Neural cell (in vitro differentiated cells): ENCODE measurements at regions not wholly inside any gene's neighbourhood (a gene's known extent, or its start where the extent isn't known, plus 50 kb on each side); places are given as distances from the start of the nearest gene placed in this dataset.
A peak's percentile ranks its signal among the peaks of the same experiment; 100 is the strongest.
"Not testable (repeated sequence)": the region's sequence is repeated elsewhere in the genome, so short reads cannot be mapped to it uniquely, and the experiment has no call there.

ENCODE experiments used
- H2AFZ ChIP-seq: fragments of 200-600, 300-800 bp; sonication (generic), shearing (Covaris generic); 2 replicates; pipeline ENCODE4 v1.6.0; 2014; ENCODE audit warnings: low read depth, mild to moderate bottlenecking, antibody characterized with exemption, low read length, moderate library complexity
- H3F3A ChIP-seq: fragments of 200-600 bp; shearing (Covaris generic); 2 replicates; pipeline ENCODE4 v1.6.1; 2016; ENCODE audit warnings: mild to moderate bottlenecking, moderate library complexity, mixed read lengths, antibody characterized with exemption, low read length; ENCODE audit not compliant: insufficient read depth, poor library complexity, severe bottlenecking
- H3K27ac ChIP-seq: fragments of 200-600, 300-800 bp; sonication (generic), shearing (Covaris generic); 2 replicates; pipeline ENCODE4 v1.5.1; 2014; ENCODE audit warnings: mild to moderate bottlenecking, low read length, moderate library complexity
- H3K27me3 ChIP-seq: fragments of 300-800, 200-600 bp; sonication (generic), shearing (Covaris generic); 2 replicates; pipeline ENCODE4 v1.6.0; 2014; ENCODE audit warnings: mild to moderate bottlenecking, low read depth, low read length, moderate library complexity; ENCODE audit not compliant: insufficient read depth
- H3K36me3 ChIP-seq: fragments of 300-800, 200-600 bp; sonication (generic), shearing (Covaris generic); 2 replicates; pipeline ENCODE4 v1.5.1; 2014; ENCODE audit warnings: mild to moderate bottlenecking, antibody characterized with exemption, low read length, moderate library complexity; ENCODE audit not compliant: insufficient read depth
- H3K4me2 ChIP-seq: fragments of 300-800, 200-600 bp; sonication (generic), shearing (Covaris generic); 2 replicates; pipeline ENCODE4 v1.6.0; 2014; ENCODE audit warnings: mild to moderate bottlenecking, low read length
- H3K4me3 ChIP-seq: fragments of 300-800, 200-600 bp; sonication (generic), shearing (Covaris generic); 2 replicates; pipeline ENCODE4 v1.5.1; 2014; ENCODE audit warnings: mild to moderate bottlenecking, low read length, moderate library complexity
- H3K79me2 ChIP-seq: fragments of 200-600 bp; shearing (Covaris generic); replicated peaks from 2 replicates; pipeline ENCODE4 v1.6.0; 2014; ENCODE audit warnings: mild to moderate bottlenecking, low read length, moderate library complexity; ENCODE audit not compliant: insufficient read depth
- H3K9ac ChIP-seq: fragments of 300-800, 200-600 bp; sonication (generic), shearing (Covaris generic); 2 replicates; pipeline ENCODE4 v1.6.1; 2016; ENCODE audit warnings: mild to moderate bottlenecking, low read length, mixed read lengths
- H3K9me2 ChIP-seq: fragments of 200-600 bp; shearing (Covaris generic); 2 replicates; pipeline ENCODE4 v1.6.1; 2016; ENCODE audit warnings: mild to moderate bottlenecking, low read length, mixed read lengths; ENCODE audit not compliant: insufficient read depth
- H3K9me3 ChIP-seq: fragments of 200-600, 300-800 bp; sonication (generic), shearing (Covaris generic); 2 replicates; pipeline ENCODE4 v1.6.1; 2016; ENCODE audit warnings: mild to moderate bottlenecking, mixed run types, low read length, moderate library complexity, mixed read lengths
- H4K20me1 ChIP-seq: fragments of 200-600 bp; shearing (Covaris generic); 2 replicates; pipeline ENCODE4 v1.6.1; 2016; ENCODE audit warnings: mild to moderate bottlenecking, mixed run types; ENCODE audit not compliant: insufficient read depth
- EP300 ChIP-seq: fragments of 450-650 bp; conservative IDR thresholded peaks from 2 replicates; pipeline ENCODE4 v1.6.1; 2014; ENCODE audit warnings: antibody characterized with exemption, mild to moderate bottlenecking, moderate library complexity; ENCODE audit not compliant: poor library complexity, severe bottlenecking
- EZH2 ChIP-seq: fragments of 200-600, 300-800 bp; shearing (Covaris generic), sonication (generic); IDR thresholded peaks from 2 replicates; pipeline ENCODE4 v1.6.1; 2014; ENCODE audit warnings: antibody characterized with exemption, low read length, borderline replicate concordance, mild to moderate bottlenecking; ENCODE audit not compliant: insufficient read depth, poor library complexity, severe bottlenecking
- MXI1 ChIP-seq: fragments of 450-650 bp; conservative IDR thresholded peaks from 2 replicates; pipeline ENCODE4 v1.6.1; 2014; ENCODE audit warnings: antibody characterized with exemption, mild to moderate bottlenecking; ENCODE audit not compliant: poor library complexity, severe bottlenecking
- POLR2AphosphoS5 ChIP-seq: IDR thresholded peaks from 2 replicates; pipeline ENCODE4 v1.6.1; 2012
- RAD21 ChIP-seq: fragments of 450-650 bp; conservative IDR thresholded peaks from 2 replicates; pipeline ENCODE4 v1.6.1; 2014; ENCODE audit warnings: antibody characterized with exemption, mild to moderate bottlenecking, moderate library complexity
- TAF1 ChIP-seq: IDR thresholded peaks from 2 replicates; pipeline ENCODE4 v1.6.1; 2012; ENCODE audit warnings: low read depth
- TF ChIP-seq, protein P1 (sequence below): fragments of 450-650 bp; IDR thresholded peaks from 2 replicates; pipeline ENCODE4 v1.5.1; 2014; ENCODE audit warnings: antibody characterized with exemption, mild to moderate bottlenecking, moderate library complexity; ENCODE audit not compliant: poor library complexity, severe bottlenecking
- TF ChIP-seq, protein P2 (sequence below): IDR thresholded peaks from 2 replicates; pipeline ENCODE4 v1.6.1; 2012; ENCODE audit warnings: borderline replicate concordance

DNA sequence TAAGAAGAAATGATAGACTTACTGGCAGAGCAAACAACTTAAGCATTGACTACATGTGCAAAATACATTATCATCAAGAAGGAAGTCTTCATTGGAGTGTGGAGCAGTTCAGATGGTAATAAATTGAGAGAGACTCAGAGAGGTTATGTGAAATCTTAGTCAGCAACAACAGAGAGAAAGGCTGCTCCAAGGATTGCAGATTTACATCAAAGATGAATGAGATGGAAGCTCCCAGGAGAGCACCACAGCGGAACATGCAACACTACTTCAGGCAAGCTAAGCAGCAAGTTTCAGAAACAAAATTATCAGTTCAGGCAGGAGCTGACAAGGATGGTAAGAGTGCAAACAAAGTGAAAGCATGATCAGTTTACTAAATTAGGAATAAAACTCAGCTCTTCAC lies 882.3 kb downstream of the LRFN5 start:
- TF ChIP-seq, protein P1, sequence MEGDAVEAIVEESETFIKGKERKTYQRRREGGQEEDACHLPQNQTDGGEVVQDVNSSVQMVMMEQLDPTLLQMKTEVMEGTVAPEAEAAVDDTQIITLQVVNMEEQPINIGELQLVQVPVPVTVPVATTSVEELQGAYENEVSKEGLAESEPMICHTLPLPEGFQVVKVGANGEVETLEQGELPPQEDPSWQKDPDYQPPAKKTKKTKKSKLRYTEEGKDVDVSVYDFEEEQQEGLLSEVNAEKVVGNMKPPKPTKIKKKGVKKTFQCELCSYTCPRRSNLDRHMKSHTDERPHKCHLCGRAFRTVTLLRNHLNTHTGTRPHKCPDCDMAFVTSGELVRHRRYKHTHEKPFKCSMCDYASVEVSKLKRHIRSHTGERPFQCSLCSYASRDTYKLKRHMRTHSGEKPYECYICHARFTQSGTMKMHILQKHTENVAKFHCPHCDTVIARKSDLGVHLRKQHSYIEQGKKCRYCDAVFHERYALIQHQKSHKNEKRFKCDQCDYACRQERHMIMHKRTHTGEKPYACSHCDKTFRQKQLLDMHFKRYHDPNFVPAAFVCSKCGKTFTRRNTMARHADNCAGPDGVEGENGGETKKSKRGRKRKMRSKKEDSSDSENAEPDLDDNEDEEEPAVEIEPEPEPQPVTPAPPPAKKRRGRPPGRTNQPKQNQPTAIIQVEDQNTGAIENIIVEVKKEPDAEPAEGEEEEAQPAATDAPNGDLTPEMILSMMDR, result no peak
- TF ChIP-seq POLR2AphosphoS5, result peak; percentile 28
- Histone ChIP-seq H3K27ac (no peak overlapping the region), H3K27me3 (no peaks in the 10 kb centered on the region), H3K4me3 (no peak overlapping the region), H4K20me1 (no peaks in the 10 kb centered on the region), H3K9ac (no peak overlapping the region), H3F3A (no peaks in the 10 kb centered on the region), H3K79me2 (no peaks in the 10 kb centered on the region), H2AFZ (no peak overlapping the region), H3K36me3 (no peaks in the 10 kb centered on the region), H3K9me2 (no peaks in the 10 kb centered on the region), H3K4me2 (no peak overlapping the region), H3K9me3 (no peaks in the 10 kb centered on the region)

DNA sequence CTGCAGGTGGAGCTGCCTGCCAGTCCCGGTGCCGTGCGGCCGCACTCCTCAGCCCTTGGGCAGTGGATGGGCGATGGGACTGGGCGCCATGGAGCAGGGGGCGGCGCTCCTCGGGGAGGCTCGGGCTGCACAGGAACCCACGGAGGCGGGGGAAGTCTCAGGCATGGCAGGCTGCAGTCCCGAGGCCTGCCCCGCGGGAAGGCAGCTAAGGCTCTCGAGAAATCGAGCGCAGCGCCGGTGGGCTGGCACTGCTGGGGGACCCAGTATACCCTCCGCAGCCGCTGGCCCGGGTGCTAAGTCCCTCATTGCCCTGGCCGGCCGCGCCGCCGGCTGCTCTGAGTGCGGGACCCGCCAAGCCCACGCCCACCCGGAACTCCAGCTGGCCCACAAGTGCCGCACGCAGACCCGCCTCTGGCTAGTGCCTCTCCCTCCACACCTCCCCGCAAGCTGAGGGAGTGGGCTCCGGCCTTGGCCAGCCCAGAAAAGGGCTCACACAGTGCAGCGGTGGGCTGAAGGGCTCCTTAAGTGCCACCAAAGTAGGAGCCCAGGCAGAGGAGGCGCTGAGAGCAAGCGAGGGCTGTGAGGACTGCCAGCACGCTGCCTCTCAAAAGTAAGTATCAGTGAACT lies 875.8 kb downstream of the LRFN5 start:
- H2AFZ ChIP-seq, H3K4me2 ChIP-seq, H3K9me2 ChIP-seq, H3K27ac ChIP-seq, H3K9ac ChIP-seq, H3K9me3 ChIP-seq, H3K79me2 ChIP-seq, H3F3A ChIP-seq, H3K4me3 ChIP-seq, H4K20me1 ChIP-seq, H3K27me3 ChIP-seq, H3K36me3 ChIP-seq: not testable (repeated sequence)

DNA sequence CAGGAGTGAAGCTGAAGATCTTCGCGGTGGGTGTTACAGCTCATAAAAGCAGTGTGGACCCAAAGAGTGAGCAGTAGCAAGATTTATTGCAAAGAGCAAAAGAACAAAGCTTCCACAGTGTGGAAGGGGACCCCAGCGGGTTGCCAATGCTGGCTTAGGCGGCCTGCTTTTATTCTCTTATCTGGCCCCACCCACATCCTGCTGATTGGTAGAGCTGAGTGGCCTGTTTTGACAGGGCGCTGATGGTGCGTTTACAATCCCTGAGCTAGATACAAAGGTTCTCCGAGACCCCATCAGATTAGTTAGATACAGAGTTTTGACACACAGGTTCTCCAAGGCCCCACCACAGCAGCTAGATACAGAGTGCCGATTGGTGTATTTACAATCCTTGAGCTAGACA lies 875.0 kb downstream of the LRFN5 start:
- H3F3A ChIP-seq, H3K79me2 ChIP-seq, H2AFZ ChIP-seq, H4K20me1 ChIP-seq, H3K9me3 ChIP-seq, H3K27me3 ChIP-seq, H3K9me2 ChIP-seq, H3K9ac ChIP-seq, H3K27ac ChIP-seq, H3K4me2 ChIP-seq, H3K36me3 ChIP-seq, H3K4me3 ChIP-seq: not testable (repeated sequence)

DNA sequence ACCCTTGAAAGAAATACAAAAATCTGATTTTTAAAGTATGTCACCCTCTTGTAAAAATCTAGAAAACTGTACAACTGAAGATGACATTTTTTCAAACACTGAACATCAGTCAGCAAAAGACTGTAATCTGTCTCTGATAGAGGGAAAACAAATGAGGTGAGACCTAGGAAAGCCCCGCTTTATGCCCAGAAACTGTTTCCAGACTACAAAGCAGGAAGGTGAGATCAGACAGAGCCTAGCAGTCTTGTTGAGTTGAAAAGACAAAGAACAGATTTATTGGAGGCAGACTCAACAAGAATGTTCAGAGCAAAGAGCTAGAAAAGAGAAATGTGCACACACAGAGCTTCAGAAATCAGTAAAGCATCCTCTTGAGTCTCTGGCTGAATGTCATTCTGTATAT lies 873.6 kb downstream of the LRFN5 start:
- Histone ChIP-seq H2AFZ (no peak overlapping the region), H3K4me2 (no peak overlapping the region), H3K9ac (no peak overlapping the region), H3K27ac (no peak overlapping the region), H3F3A (no peaks in the 10 kb centered on the region), H3K36me3 (no peaks in the 10 kb centered on the region), H3K79me2 (no peaks in the 10 kb centered on the region), H3K9me2 (no peaks in the 10 kb centered on the region), H3K4me3 (no peak overlapping the region), H4K20me1 (no peaks in the 10 kb centered on the region), H3K9me3 (no peaks in the 10 kb centered on the region), H3K27me3 (no peaks in the 10 kb centered on the region)
- no peak for TF ChIP-seq POLR2AphosphoS5
- no peak for TF ChIP-seq TAF1
- TF ChIP-seq, protein P1, result no peak
- TF ChIP-seq MXI1, result no peak
- no peak for TF ChIP-seq EP300
- TF ChIP-seq, protein P2, sequence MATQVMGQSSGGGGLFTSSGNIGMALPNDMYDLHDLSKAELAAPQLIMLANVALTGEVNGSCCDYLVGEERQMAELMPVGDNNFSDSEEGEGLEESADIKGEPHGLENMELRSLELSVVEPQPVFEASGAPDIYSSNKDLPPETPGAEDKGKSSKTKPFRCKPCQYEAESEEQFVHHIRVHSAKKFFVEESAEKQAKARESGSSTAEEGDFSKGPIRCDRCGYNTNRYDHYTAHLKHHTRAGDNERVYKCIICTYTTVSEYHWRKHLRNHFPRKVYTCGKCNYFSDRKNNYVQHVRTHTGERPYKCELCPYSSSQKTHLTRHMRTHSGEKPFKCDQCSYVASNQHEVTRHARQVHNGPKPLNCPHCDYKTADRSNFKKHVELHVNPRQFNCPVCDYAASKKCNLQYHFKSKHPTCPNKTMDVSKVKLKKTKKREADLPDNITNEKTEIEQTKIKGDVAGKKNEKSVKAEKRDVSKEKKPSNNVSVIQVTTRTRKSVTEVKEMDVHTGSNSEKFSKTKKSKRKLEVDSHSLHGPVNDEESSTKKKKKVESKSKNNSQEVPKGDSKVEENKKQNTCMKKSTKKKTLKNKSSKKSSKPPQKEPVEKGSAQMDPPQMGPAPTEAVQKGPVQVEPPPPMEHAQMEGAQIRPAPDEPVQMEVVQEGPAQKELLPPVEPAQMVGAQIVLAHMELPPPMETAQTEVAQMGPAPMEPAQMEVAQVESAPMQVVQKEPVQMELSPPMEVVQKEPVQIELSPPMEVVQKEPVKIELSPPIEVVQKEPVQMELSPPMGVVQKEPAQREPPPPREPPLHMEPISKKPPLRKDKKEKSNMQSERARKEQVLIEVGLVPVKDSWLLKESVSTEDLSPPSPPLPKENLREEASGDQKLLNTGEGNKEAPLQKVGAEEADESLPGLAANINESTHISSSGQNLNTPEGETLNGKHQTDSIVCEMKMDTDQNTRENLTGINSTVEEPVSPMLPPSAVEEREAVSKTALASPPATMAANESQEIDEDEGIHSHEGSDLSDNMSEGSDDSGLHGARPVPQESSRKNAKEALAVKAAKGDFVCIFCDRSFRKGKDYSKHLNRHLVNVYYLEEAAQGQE, result no peak
- TF ChIP-seq RAD21, result no peak
- TF ChIP-seq EZH2, result no peak
